Fibroblast of lung (primary cell): ENCODE measurements at regions not wholly inside any gene's neighbourhood (a gene's known extent, or its start where the extent isn't known, plus 50 kb on each side); places are given as distances from the start of the nearest gene placed in this dataset.

Experiments
- EZH2 ChIP-seq: IDR thresholded peaks from 2 replicates; pipeline ENCODE4 v1.5.1; 2012; ENCODE audit warnings: low read length, control low read depth, mild to moderate bottlenecking; ENCODE audit errors: missing control alignments
- TF ChIP-seq, protein P1 (sequence below), 2 donors: IDR thresholded peaks in 1 of 2; conservative IDR thresholded peaks in 1 of 2; 1 replicate in 1 of 2; 2 replicates in 1 of 2; pipeline ENCODE4 v1.5.1; 2011 to 2012; ENCODE audit warnings: low read length in 2 of 2, control low read depth in 1 of 2, inconsistent platforms in 1 of 2, low read depth in 1 of 2, mild to moderate bottlenecking in 1 of 2

DNA sequence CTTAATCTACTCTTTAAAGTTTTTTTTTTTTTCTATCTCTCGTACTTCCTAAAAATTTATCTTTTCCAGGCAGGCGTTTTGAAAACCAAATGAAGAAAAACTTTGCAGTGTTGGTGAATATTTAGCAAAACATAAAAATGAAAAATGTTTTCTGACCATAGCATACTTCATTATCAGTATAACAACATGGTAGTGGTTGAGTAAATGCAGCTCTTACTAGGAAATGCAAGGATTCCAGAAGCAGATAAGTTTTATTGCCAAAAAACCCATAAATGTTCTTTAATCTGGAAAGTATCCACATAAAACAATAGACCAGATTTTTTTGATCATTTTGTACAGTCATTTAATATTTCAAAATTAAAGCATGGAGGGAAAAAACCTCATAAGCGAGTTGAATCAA lies 136.9 kb upstream of the GUCY1A1 start:
- TF ChIP-seq EZH2: no peak
- TF ChIP-seq, protein P1, sequence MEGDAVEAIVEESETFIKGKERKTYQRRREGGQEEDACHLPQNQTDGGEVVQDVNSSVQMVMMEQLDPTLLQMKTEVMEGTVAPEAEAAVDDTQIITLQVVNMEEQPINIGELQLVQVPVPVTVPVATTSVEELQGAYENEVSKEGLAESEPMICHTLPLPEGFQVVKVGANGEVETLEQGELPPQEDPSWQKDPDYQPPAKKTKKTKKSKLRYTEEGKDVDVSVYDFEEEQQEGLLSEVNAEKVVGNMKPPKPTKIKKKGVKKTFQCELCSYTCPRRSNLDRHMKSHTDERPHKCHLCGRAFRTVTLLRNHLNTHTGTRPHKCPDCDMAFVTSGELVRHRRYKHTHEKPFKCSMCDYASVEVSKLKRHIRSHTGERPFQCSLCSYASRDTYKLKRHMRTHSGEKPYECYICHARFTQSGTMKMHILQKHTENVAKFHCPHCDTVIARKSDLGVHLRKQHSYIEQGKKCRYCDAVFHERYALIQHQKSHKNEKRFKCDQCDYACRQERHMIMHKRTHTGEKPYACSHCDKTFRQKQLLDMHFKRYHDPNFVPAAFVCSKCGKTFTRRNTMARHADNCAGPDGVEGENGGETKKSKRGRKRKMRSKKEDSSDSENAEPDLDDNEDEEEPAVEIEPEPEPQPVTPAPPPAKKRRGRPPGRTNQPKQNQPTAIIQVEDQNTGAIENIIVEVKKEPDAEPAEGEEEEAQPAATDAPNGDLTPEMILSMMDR (conservative IDR thresholded peaks at IDR 0.05 in 1 of 2, IDR thresholded peaks at IDR 0.05 in 1 of 2; ENCODE audit: low read depth in 1 of 2, low read length in 2 of 2): no peak
